Endodermal cell (in vitro differentiated cells): ENCODE measurements at regions not wholly inside any gene's neighbourhood (a gene's known extent, or its start where the extent isn't known, plus 50 kb on each side); places are given as distances from the start of the nearest gene placed in this dataset.

Experiments used
- DNase-seq: peaks from one replicate; pipeline ENCODE4 v3.0.0-alpha.2; 2017
- H3K27ac ChIP-seq: 2 replicates; pipeline ENCODE4 v1.5.1; 2013; ENCODE audit warnings: mild to moderate bottlenecking, low read depth, low read length, moderate library complexity
- H3K27me3 ChIP-seq: 2 replicates; pipeline ENCODE4 v1.6.1; 2013; ENCODE audit warnings: mild to moderate bottlenecking, low read length, moderate library complexity; ENCODE audit not compliant: insufficient read depth, control insufficient read depth, poor library complexity, severe bottlenecking
- H3K36me3 ChIP-seq: 2 replicates; pipeline ENCODE4 v1.7.0; 2013; ENCODE audit warnings: mild to moderate bottlenecking, low read length, moderate library complexity; ENCODE audit not compliant: control insufficient read depth, insufficient read depth
- H3K4me1 ChIP-seq: one replicate; pipeline ENCODE4 v1.7.0; 2013; ENCODE audit warnings: low read length; ENCODE audit not compliant: control insufficient read depth, insufficient read depth
- H3K4me3 ChIP-seq: 2 replicates; pipeline ENCODE4 v1.5.1; 2013; ENCODE audit warnings: mild to moderate bottlenecking, low read length, moderate library complexity
- H3K9ac ChIP-seq: 2 replicates; pipeline ENCODE4 v1.6.1; 2013; ENCODE audit warnings: mild to moderate bottlenecking, low read length, moderate library complexity; ENCODE audit not compliant: poor library complexity, severe bottlenecking; ENCODE audit errors: extremely low read depth
- H3K9me3 ChIP-seq: 2 replicates; pipeline ENCODE4 v1.6.1; 2013; ENCODE audit warnings: mild to moderate bottlenecking, low read length, moderate library complexity; ENCODE audit not compliant: control insufficient read depth
- H3K27ac Mint-ChIP-seq: 2 replicates; pipeline ENCODE4 v1.8.0; 2020; ENCODE audit warnings: mixed read lengths
- H3K27me3 Mint-ChIP-seq: 2 replicates; pipeline ENCODE4 v1.8.0; 2021; ENCODE audit warnings: mild to moderate bottlenecking, mixed read lengths; ENCODE audit not compliant: insufficient read depth
- H3K36me3 Mint-ChIP-seq: 2 replicates; pipeline ENCODE4 v1.8.0; 2020; ENCODE audit warnings: low read depth, mixed read lengths
- H3K4me1 Mint-ChIP-seq: 2 replicates; pipeline ENCODE4 v1.8.0; 2020; ENCODE audit warnings: mixed read lengths
- H3K4me3 Mint-ChIP-seq: 2 replicates; pipeline ENCODE4 v1.8.0; 2020; ENCODE audit warnings: mild to moderate bottlenecking, moderate library complexity, mixed read lengths
- H3K9me3 Mint-ChIP-seq: 2 replicates; pipeline ENCODE4 v1.8.0; 2020; ENCODE audit warnings: mild to moderate bottlenecking, mixed read lengths
- WGBS, 2 experiments: methylation state at CpG; one replicate each; pipeline versions ENCODE4 v1.1.5 to v1.1.7; 2013; ENCODE audit warnings: missing lambda C conversion rate in 2 of 2, mixed read lengths in 1 of 2; ENCODE audit not compliant: insufficient coverage in 1 of 2, insufficient read length in 1 of 2; 5-methylcytosine and 5-hydroxymethylcytosine counted together
- TF ChIP-seq, protein P1 (sequence below): fragments of 200-600 bp; sonication (generic); conservative IDR thresholded peaks from 2 replicates; pipeline ENCODE4 v1.5.0; 2021; ENCODE audit warnings: antibody characterized with exemption, mild to moderate bottlenecking

DNA sequence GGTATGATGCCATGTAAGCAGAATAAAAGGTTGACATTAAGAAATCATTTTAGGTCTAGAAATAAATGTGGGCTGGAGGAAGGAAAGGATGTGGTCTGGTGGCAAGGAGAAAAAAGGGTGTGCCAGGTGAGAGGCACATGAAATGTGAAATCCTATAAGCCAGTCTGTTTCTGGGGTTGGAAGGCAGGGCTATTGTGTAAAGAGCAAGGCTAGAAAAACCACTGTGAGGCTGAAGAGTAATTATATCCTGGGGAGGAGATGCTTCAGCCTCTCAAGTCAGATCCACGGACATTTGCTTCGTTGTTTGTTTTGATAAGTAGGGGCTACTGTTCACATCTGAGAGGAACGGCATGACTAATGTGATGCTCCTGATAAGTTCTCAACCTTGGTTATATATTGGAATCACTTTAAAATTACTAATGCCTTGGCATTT is 77.5 kb upstream of the CTSC start:
- H3K27me3 Mint-ChIP-seq, result peaks cover 14% of the 10 kb centered on the region
- DNase-seq, result no peak
- Histone ChIP-seq H3K4me1 (no peaks in the 10 kb centered on the region), H3K4me3 (no peak overlapping the region), H3K9ac (no peak overlapping the region), H3K9me3 (no peaks in the 10 kb centered on the region), H3K36me3 (no peaks in the 10 kb centered on the region), H3K27me3 (peaks cover 10% of the 10 kb centered on the region), H3K27ac (no peak overlapping the region)
- peaks cover 11% of the 10 kb centered on the region for H3K4me1 Mint-ChIP-seq
- no peak overlapping the region for H3K4me3 Mint-ChIP-seq
- WGBS, 2 experiments, result 95% methylated on average over 3 of the region's 3 CpGs; no CpG with 5 or more reads in 1 of the 2 experiments
- no peak overlapping the region for H3K27ac Mint-ChIP-seq
- no peaks in the 10 kb centered on the region for H3K9me3 Mint-ChIP-seq
- TF ChIP-seq, protein P1, sequence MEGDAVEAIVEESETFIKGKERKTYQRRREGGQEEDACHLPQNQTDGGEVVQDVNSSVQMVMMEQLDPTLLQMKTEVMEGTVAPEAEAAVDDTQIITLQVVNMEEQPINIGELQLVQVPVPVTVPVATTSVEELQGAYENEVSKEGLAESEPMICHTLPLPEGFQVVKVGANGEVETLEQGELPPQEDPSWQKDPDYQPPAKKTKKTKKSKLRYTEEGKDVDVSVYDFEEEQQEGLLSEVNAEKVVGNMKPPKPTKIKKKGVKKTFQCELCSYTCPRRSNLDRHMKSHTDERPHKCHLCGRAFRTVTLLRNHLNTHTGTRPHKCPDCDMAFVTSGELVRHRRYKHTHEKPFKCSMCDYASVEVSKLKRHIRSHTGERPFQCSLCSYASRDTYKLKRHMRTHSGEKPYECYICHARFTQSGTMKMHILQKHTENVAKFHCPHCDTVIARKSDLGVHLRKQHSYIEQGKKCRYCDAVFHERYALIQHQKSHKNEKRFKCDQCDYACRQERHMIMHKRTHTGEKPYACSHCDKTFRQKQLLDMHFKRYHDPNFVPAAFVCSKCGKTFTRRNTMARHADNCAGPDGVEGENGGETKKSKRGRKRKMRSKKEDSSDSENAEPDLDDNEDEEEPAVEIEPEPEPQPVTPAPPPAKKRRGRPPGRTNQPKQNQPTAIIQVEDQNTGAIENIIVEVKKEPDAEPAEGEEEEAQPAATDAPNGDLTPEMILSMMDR, result no peak
- no peaks in the 10 kb centered on the region for H3K36me3 Mint-ChIP-seq

DNA sequence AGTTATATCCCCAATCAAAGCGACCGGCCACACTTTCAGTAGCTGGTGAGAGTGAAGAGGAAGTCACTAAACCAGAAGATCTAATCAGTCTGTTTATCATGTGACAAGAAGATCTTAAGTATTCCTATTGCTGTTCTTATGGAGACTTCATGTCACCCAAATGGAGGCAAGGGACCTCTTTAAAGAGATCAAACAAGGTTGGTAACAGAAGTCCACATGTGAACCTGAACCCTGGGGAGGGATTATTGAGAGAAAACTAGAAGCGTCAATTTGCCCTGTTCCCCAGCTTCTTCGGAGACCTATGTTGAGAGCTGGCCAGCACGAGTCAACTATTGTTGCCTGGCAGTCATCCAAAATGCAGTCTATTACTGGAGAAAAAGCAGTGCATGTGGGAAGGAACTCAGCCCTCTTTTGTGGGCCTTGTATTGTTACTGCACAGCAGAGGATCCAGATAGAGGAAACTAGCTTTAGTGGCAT is 76.9 kb upstream of the CTSC start:
- peaks cover 10% of the 10 kb centered on the region for H3K27me3 ChIP-seq
- Mint-ChIP-seq H3K4me3 (no peak overlapping the region), H3K4me1 (peaks cover 11% of the 10 kb centered on the region), H3K27me3 (peaks cover 11% of the 10 kb centered on the region), H3K9me3 (no peaks in the 10 kb centered on the region), H3K27ac (no peak overlapping the region), H3K36me3 (no peaks in the 10 kb centered on the region)
- no peak overlapping the region for H3K9ac ChIP-seq
- DNase-seq, result no peak
- TF ChIP-seq, protein P1, result no peak
- no peak overlapping the region for H3K4me3 ChIP-seq
- no peaks in the 10 kb centered on the region for H3K9me3 ChIP-seq
- no peaks in the 10 kb centered on the region for H3K36me3 ChIP-seq
- H3K27ac ChIP-seq, result no peak overlapping the region
- WGBS, 2 experiments, result 70 to 84% methylated on average over 3 to 5 of the region's 5 CpGs
- no peaks in the 10 kb centered on the region for H3K4me1 ChIP-seq

DNA sequence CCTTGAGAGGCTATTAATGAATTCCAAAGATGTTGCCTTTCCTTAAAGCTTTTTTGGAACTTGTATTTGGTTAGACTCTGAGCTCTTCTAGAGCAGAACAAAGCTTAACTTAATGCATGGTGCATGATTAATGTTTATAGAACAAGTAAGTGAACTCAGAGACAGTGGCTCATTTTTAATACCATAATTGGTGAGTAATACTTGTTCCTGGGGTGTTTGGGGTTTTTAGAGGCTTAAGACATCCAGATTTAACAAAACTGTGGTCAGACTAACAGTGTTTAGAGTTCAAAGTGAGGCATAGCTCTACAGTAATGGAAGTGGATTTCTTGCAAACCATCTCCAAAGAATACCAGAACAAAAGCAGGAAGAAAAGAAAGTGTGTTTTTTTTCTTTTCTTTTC is 73.7 kb upstream of the CTSC start:
- H3K4me3 Mint-ChIP-seq, result no peak overlapping the region
- DNase-seq, result no peak
- H3K27ac ChIP-seq, result no peak overlapping the region
- no peak overlapping the region for H3K27ac Mint-ChIP-seq
- H3K4me1 ChIP-seq, result no peaks in the 10 kb centered on the region
- no peak overlapping the region for H3K9ac ChIP-seq
- TF ChIP-seq, protein P1, result no peak
- no peaks in the 10 kb centered on the region for H3K36me3 ChIP-seq
- no peak overlapping the region for H3K4me3 ChIP-seq
- no peaks in the 10 kb centered on the region for H3K9me3 Mint-ChIP-seq
- peaks cover 11% of the 10 kb centered on the region for H3K4me1 Mint-ChIP-seq
- H3K27me3 Mint-ChIP-seq, result peaks cover 9% of the 10 kb centered on the region
- H3K27me3 ChIP-seq, result peaks cover 10% of the 10 kb centered on the region
- no peaks in the 10 kb centered on the region for H3K36me3 Mint-ChIP-seq
- no peaks in the 10 kb centered on the region for H3K9me3 ChIP-seq
